ENCODE measurements at regions not wholly inside any gene's neighbourhood (a gene's known extent, or its start where the extent isn't known, plus 50 kb on each side); places are given as distances from the start of the nearest gene placed in this dataset.
"Not testable (repeated sequence)": the region's sequence is repeated elsewhere in the genome, so short reads cannot be mapped to it uniquely, and the experiment has no call there.

GRCh38 chr1:38512024-38512767 lies 347.4 kb downstream of the RRAGC start:
- DNase-seq (ENCODE audit: low read depth, low spot score) = no peak

GRCh38 chr1:38508232-38508631 lies 351.3 kb downstream of the RRAGC start:
- no peak for DNase-seq (ENCODE audit: low read depth, low spot score)

- DNase-seq (ENCODE audit: low read depth, low spot score) = no peak
These were observed 352.0 kb downstream of the RRAGC start for GRCh38 chr1:38507563-38507962.

GRCh38 chr1:38505944-38506343 lies 353.6 kb downstream of the RRAGC start:
- no peak for DNase-seq (ENCODE audit: low read depth, low spot score)

GRCh38 chr1:38502758-38503157 lies 356.8 kb downstream of the RRAGC start:
- DNase-seq (ENCODE audit: low read depth, low spot score) = no peak

GRCh38 chr1:38500891-38501290 lies 358.7 kb downstream of the RRAGC start:
- DNase-seq (ENCODE audit: low read depth, low spot score) = no peak

GRCh38 chr1:38500352-38500751 lies 359.2 kb downstream of the RRAGC start:
- DNase-seq (ENCODE audit: low read depth, low spot score) = no peak

GRCh38 chr1:38498686-38499085 lies 360.9 kb downstream of the RRAGC start:
- DNase-seq (ENCODE audit: low read depth, low spot score) = no peak

GRCh38 chr1:38497921-38498656 lies 361.5 kb downstream of the RRAGC start:
- DNase-seq (ENCODE audit: low read depth, low spot score) = no peak

GRCh38 chr1:38493306-38493705 lies 366.3 kb downstream of the RRAGC start:
- not testable (repeated sequence) for DNase-seq (ENCODE audit: low read depth, low spot score)

- no peak for DNase-seq (ENCODE audit: low read depth, low spot score)
These were observed 369.7 kb downstream of the RRAGC start for GRCh38 chr1:38489844-38490270.

GRCh38 chr1:38488162-38488898 lies 371.2 kb downstream of the RRAGC start:
- DNase-seq (ENCODE audit: low read depth, low spot score) = no peak

GRCh38 chr1:38487396-38487795 lies 372.2 kb downstream of the RRAGC start:
- DNase-seq (ENCODE audit: low read depth, low spot score) = no peak

- DNase-seq (ENCODE audit: low read depth, low spot score) = no peak
These were observed 373.5 kb downstream of the RRAGC start for GRCh38 chr1:38486085-38486484.

- no peak for DNase-seq (ENCODE audit: low read depth, low spot score)
These were observed 377.4 kb downstream of the RRAGC start for GRCh38 chr1:38481871-38482826.

- not testable (repeated sequence) for DNase-seq (ENCODE audit: low read depth, low spot score)
These were observed 379.9 kb downstream of the RRAGC start for GRCh38 chr1:38479662-38480061.

GRCh38 chr1:38477811-38478210 lies 381.8 kb downstream of the RRAGC start:
- DNase-seq (ENCODE audit: low read depth, low spot score) = no peak

GRCh38 chr1:38476850-38477178 lies 382.8 kb downstream of the RRAGC start:
- DNase-seq (ENCODE audit: low read depth, low spot score) = no peak

- no peak for DNase-seq (ENCODE audit: low read depth, low spot score)
These were observed 383.3 kb downstream of the RRAGC start for GRCh38 chr1:38476111-38476849.

GRCh38 chr1:38475624-38476005 lies 384.0 kb downstream of the RRAGC start:
- no peak for DNase-seq (ENCODE audit: low read depth, low spot score)

Measured in brain pericyte (primary cell).